Sigmoid colon (tissue), 4 donors: ENCODE measurements at regions not wholly inside any gene's neighbourhood (a gene's known extent, or its start where the extent isn't known, plus 50 kb on each side); places are given as distances from the start of the nearest gene placed in this dataset.

Source experiments
- POLR2A ChIP-seq, 2 donors: fragments of 450-650 bp; IDR thresholded peaks; one replicate each; pipeline ENCODE4 v1.6.1; 2016; ENCODE audit warnings: antibody characterized with exemption in 2 of 2, mild to moderate bottlenecking in 2 of 2, moderate library complexity in 2 of 2
- POLR2AphosphoS5 ChIP-seq, 4 donors: sonication (generic); formaldehyde crosslinking; IDR thresholded peaks; one replicate each; pipeline ENCODE4 v1.6.1; 2017; ENCODE audit warnings: antibody characterized with exemption in 4 of 4
- TF ChIP-seq, protein P1 (sequence below), 4 experiments: fragments of 450-650 bp in 3 of 4; fragments of 200-600 bp in 1 of 4; IDR thresholded peaks; one replicate each; pipeline ENCODE4 v1.5.1; 2016 to 2019; ENCODE audit warnings: antibody characterized with exemption in 4 of 4, mild to moderate bottlenecking in 3 of 4, moderate library complexity in 2 of 4

DNA sequence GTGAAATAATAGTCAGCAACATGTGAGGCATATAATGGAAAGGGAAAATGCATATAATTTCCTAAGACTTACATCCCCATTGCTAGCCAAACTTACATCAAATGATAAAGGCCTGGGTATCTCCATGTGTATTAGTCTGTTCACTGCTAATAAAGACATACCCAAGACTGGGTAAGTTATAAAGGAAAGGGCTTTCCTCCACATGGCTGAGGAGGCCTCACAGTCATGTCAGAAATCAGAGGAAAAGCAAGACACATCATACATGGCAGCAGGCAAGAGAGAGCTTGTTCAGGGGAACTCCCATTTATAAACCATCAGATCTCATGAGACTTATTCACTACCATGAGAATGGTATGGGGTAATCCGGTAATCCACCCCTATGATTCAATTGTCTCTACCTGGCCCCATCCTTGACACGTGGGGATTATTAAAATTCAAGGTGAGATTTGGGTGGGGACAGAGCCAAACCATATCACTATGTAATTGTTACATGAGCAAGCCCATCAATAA is 161.5 kb upstream of the SAMSN1 start:
- TF ChIP-seq POLR2AphosphoS5 (IDR thresholded peaks at IDR 0.05), result no peak
- TF ChIP-seq, protein P1, sequence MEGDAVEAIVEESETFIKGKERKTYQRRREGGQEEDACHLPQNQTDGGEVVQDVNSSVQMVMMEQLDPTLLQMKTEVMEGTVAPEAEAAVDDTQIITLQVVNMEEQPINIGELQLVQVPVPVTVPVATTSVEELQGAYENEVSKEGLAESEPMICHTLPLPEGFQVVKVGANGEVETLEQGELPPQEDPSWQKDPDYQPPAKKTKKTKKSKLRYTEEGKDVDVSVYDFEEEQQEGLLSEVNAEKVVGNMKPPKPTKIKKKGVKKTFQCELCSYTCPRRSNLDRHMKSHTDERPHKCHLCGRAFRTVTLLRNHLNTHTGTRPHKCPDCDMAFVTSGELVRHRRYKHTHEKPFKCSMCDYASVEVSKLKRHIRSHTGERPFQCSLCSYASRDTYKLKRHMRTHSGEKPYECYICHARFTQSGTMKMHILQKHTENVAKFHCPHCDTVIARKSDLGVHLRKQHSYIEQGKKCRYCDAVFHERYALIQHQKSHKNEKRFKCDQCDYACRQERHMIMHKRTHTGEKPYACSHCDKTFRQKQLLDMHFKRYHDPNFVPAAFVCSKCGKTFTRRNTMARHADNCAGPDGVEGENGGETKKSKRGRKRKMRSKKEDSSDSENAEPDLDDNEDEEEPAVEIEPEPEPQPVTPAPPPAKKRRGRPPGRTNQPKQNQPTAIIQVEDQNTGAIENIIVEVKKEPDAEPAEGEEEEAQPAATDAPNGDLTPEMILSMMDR (IDR thresholded peaks at IDR 0.05), result no peak
- no peak for TF ChIP-seq POLR2A (IDR thresholded peaks at IDR 0.05)
